ENCODE measurements at regions not wholly inside any gene's neighbourhood (a gene's known extent, or its start where the extent isn't known, plus 50 kb on each side); places are given as distances from the start of the nearest gene placed in this dataset.

DNA sequence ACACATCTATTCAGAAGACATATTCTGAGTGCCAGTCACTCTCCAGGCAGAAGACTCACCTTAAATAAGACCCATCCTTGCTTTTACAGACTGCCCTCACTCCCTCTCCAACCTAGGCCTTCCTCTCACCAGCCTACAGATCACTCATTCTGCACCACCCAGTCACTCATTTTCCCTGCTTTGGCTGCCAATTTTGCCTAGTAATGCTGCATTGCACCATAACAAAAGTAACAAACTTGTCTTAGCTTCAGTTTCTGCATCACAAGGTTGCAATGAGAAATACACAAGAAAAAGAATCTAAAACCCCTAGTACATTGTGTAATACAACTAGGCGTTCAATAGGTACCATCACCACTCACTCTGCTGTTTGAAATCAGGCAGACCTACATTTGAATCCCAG, 292.4 kb downstream of the PLPP3 start:
- DNase-seq: no peak
- Mint-ChIP-seq H3K36me3 (ENCODE audit: low read depth) (no peaks in the 10 kb centered on the region), H3K4me3 (no peak overlapping the region), H3K9me3 (no peaks in the 10 kb centered on the region), H3K4me1 (ENCODE audit: low read depth) (no peaks in the 10 kb centered on the region), H3K27me3 (no peaks in the 10 kb centered on the region), H3K27ac (no peak overlapping the region)

DNA sequence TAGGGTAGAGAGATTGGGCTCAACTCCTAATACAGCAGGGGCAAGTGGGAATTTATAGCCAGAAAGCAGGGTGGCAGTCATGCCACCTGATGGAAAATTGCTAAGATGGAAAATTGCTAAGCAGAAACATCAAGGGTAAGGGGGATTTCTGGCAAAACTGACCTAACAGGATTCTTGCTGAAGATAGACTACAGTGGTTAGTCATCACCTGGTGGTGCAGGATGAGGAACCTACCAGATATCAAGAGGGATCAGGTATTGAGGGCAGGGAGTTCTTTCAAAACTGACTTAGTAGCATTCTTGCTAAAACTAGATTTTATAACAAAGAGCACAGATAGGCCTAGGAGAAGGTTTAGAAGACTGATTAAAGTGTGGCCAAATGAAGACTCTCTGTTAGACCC, 292.9 kb downstream of the PLPP3 start:
- Mint-ChIP-seq H3K27me3 (no peaks in the 10 kb centered on the region), H3K4me1 (ENCODE audit: low read depth) (no peaks in the 10 kb centered on the region), H3K27ac (no peak overlapping the region), H3K4me3 (no peak overlapping the region), H3K9me3 (no peaks in the 10 kb centered on the region), H3K36me3 (ENCODE audit: low read depth) (no peaks in the 10 kb centered on the region)
- no peak for DNase-seq

DNA sequence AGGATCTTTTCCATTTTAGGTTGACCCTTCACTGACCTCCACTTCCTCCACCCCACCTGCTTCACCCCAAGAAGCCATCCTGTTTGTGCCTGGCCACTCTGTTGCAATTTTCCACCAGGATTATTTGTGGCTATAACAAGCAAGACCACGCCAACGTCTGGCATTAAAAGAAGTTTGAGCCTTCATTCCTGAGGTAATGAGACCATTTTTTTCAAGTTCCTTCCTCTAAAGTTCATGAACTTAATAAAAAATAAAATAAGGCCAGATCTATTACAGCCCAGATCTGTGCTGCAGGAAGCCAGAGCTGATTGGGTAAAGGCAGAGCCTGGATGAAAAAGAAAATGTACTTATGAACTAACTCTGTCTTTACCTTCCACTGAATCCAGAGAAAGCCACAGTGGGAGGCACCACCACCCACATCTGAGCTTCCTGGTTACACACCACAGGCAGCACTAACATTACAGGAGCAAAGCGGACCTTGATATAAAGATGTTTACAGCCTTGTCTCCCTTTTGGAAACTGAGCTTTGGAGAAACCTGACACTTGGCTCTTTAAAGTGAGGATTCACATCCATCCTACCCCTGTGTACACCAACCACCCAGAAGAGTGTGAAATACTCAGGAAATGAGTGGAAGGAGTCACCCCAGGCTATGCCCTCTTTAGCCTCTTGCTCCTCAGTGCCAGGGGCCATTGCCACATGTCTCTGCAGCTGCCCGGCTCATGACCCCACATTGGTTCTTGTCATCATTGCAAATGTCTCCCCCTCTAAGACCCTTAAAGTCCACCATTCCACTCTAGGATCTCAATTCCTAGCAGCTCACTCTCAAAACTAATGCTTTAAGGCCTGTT, 293.6 kb downstream of the PLPP3 start:
- no peaks in the 10 kb centered on the region for H3K36me3 Mint-ChIP-seq (ENCODE audit: low read depth)
- H3K27ac Mint-ChIP-seq: no peak overlapping the region
- no peaks in the 10 kb centered on the region for H3K9me3 Mint-ChIP-seq
- H3K27me3 Mint-ChIP-seq: no peaks in the 10 kb centered on the region
- no peak overlapping the region for H3K4me3 Mint-ChIP-seq
- no peak for DNase-seq
- no peaks in the 10 kb centered on the region for H3K4me1 Mint-ChIP-seq (ENCODE audit: low read depth)

DNA sequence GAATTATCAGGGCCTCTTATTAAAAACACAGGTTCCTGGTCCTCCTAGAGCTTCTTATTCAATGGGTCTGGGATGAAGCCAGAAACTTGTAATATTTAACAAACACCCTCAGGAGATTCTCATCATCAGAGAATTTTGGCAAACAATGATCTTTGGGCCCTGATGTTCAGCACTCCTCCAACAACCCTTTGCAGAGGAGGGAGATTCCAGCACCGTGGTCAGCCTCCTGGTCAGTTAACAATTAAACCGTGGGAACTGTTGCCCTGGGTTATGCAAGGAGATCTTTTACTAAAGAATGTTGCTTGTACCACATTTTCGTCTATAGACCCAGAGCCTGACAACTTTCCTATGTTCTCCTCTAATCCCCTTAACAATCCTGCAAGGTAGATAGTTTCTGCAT, 294.4 kb downstream of the PLPP3 start:
- Mint-ChIP-seq H3K9me3 (no peaks in the 10 kb centered on the region), H3K4me3 (no peak overlapping the region), H3K4me1 (ENCODE audit: low read depth) (no peaks in the 10 kb centered on the region), H3K27ac (no peak overlapping the region), H3K36me3 (ENCODE audit: low read depth) (no peaks in the 10 kb centered on the region), H3K27me3 (no peaks in the 10 kb centered on the region)
- no peak for DNase-seq

DNA sequence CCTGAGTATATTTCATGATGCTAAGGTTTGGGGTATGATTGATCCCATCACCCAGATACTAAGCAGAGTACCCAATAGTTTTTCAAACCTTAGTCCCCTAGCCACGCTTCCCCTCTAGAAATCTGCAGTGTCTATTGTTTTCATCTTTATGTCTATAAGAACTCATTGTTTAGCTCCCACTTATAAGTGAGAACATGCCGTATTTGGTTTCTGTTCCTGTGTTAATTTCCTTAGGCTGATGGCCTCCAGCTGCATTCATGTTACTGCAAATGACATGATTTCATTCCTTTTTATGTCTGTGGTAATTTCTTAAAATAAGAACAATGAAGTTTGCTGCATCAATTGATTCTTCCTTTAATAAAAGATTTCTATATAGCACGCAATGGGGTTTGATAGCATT, 301.3 kb downstream of the PLPP3 start:
- Mint-ChIP-seq H3K9me3 (peaks cover 2% of the 10 kb centered on the region), H3K36me3 (ENCODE audit: low read depth) (no peaks in the 10 kb centered on the region), H3K27ac (no peak overlapping the region), H3K4me3 (no peak overlapping the region), H3K27me3 (no peaks in the 10 kb centered on the region), H3K4me1 (ENCODE audit: low read depth) (no peaks in the 10 kb centered on the region)
- DNase-seq: no peak

DNA sequence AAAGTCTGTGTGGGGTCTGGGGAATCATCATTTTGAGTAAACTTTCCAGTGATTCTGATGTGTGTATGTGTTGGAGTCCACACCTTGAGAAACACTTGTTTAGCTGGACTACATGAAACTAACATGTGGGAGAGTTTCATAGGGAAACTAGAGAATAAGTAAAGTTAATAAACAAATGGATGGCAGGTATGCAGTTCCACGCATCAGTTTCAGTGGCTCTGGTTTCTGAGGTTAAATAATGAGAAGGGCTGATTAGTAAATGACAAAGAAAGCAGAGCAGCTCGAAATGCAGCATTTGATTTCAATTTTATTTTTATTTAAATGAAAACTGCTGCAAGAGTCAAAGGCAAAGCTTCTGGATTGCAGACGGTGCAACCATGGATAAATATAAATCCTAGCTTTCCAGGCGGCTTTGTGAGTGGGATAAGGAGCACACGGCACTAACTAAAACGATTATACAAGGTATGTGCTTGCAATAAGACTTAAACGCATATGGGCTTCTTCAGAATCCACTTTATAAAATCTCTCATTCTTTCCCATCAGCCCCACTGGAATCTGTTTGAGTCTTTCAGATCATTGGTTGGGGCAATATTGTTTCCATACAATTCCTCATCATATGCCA, 310.7 kb downstream of the PLPP3 start:
- Mint-ChIP-seq H3K36me3 (ENCODE audit: low read depth) (no peaks in the 10 kb centered on the region), H3K27me3 (no peaks in the 10 kb centered on the region), H3K27ac (no peak overlapping the region), H3K4me3 (no peak overlapping the region), H3K4me1 (ENCODE audit: low read depth) (no peaks in the 10 kb centered on the region), H3K9me3 (no peaks in the 10 kb centered on the region)
- no peak for DNase-seq

DNA sequence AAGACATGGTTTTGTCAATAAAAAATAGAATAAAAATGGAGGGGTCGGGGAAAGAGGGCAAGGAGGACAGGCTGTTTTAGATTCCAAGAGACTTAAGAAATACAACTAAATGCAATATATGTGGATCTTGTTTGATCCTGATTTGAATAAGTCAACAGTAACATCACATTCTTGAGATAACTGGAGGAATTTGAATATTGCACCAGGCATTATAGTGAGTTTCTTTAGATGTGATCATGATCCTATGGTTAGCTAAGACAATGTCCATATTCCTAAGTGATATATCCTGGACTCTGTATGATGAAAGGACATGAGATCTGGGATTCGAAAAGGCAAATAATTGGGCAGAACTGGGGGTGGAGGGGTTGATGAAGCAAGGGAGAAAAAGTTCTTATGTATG, 311.8 kb downstream of the PLPP3 start:
- no peaks in the 10 kb centered on the region for H3K27me3 Mint-ChIP-seq
- no peak for DNase-seq
- H3K36me3 Mint-ChIP-seq (ENCODE audit: low read depth): no peaks in the 10 kb centered on the region
- no peak overlapping the region for H3K27ac Mint-ChIP-seq
- no peak overlapping the region for H3K4me3 Mint-ChIP-seq
- H3K9me3 Mint-ChIP-seq: no peaks in the 10 kb centered on the region
- no peaks in the 10 kb centered on the region for H3K4me1 Mint-ChIP-seq (ENCODE audit: low read depth)

DNA sequence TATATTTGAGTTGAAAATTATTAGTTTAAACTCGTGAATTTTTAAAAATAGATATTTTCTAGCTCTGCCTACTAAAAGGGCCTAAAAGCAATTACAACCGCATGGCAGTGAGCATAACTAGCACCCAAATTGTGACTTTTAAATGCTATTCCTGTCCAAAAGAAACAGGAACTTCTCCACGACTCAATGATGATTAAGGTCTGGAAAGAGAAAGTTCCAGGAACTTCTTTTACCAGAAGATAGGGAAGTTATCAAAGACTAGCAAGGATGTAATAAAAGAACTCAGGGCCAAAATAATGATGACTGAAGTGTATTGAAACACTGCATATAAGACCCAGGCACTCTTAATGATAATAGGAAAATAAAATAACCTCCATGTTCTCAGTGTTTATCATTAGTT, 313.0 kb downstream of the PLPP3 start:
- H3K27me3 Mint-ChIP-seq: no peaks in the 10 kb centered on the region
- H3K4me3 Mint-ChIP-seq: no peak overlapping the region
- H3K36me3 Mint-ChIP-seq (ENCODE audit: low read depth): no peaks in the 10 kb centered on the region
- DNase-seq: no peak
- no peaks in the 10 kb centered on the region for H3K4me1 Mint-ChIP-seq (ENCODE audit: low read depth)
- H3K27ac Mint-ChIP-seq: no peak overlapping the region
- no peaks in the 10 kb centered on the region for H3K9me3 Mint-ChIP-seq

DNA sequence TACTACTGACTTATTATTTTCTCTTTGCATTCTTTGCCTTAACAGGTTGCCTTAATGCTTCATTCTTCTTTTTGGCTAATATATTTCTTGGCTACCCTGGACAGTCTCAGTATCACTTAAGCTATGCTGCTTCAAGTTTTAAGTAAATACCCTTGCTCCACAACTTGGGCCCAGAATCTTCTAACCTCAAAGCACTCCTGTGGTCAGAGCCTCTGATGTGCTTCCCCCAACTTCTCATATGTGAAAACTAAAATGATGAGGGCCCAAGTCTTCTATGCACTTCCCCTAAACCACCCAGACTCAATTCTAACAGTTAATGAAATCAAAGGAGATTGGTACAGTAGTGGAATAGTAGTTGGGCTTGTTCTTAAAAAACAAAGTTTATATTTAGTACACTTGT, 314.1 kb downstream of the PLPP3 start:
- no peak overlapping the region for H3K4me3 Mint-ChIP-seq

DNA sequence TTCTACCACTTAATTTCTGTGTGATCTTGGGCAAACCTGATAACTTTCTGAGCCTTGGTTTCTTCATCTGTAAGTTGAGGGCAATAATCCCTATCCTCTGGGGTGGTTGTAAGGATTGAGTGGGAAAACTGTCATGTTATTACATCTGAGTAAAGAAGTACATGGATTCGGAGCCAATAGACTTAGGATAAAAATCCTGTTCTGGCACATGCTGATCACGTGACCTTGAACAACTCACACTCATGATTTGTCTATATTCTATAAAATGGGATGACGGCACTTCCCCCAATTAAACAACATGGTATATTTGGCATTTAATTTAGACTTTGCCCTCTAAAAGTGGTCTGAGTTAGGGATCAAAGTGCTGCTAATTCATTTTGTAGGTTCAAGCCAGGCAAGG, 315.5 kb downstream of the PLPP3 start:
- Mint-ChIP-seq H3K4me3 (no peak overlapping the region), H3K4me1 (ENCODE audit: low read depth) (no peaks in the 10 kb centered on the region), H3K27ac (no peak overlapping the region), H3K27me3 (no peaks in the 10 kb centered on the region), H3K9me3 (peaks cover 6% of the 10 kb centered on the region), H3K36me3 (ENCODE audit: low read depth) (no peaks in the 10 kb centered on the region)
- DNase-seq: no peak

More for the DNA sequence above, 314.1 kb downstream of the PLPP3 start:
- Mint-ChIP-seq H3K27me3 (no peaks in the 10 kb centered on the region), H3K27ac (no peak overlapping the region), H3K9me3 (peaks cover 6% of the 10 kb centered on the region), H3K4me1 (ENCODE audit: low read depth) (no peaks in the 10 kb centered on the region), H3K36me3 (ENCODE audit: low read depth) (no peaks in the 10 kb centered on the region)
- DNase-seq: no peak

DNA sequence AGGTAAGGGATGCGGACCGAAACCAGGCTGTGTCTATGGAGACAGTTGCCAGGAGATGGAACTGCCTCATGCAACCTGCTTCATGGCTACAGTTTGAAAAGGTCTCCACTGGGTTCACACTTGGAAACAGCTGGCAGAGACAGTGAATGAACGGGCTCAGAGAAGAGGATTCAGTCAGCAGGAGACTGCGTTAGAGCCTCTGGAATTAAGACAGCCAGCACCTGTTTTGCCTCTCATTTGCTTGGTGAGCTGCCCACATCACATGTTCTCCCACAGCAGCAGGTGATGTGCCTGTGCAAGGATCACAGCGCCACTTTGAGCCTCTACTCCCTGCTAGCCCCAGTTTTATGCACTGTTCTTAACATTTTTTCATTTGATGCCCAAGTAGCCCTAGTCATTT, 321.0 kb downstream of the PLPP3 start:
- Mint-ChIP-seq H3K27me3 (no peaks in the 10 kb centered on the region), H3K27ac (no peak overlapping the region), H3K9me3 (peaks cover 6% of the 10 kb centered on the region), H3K36me3 (ENCODE audit: low read depth) (no peaks in the 10 kb centered on the region), H3K4me3 (no peak overlapping the region), H3K4me1 (ENCODE audit: low read depth) (no peaks in the 10 kb centered on the region)
- DNase-seq: no peak

DNA sequence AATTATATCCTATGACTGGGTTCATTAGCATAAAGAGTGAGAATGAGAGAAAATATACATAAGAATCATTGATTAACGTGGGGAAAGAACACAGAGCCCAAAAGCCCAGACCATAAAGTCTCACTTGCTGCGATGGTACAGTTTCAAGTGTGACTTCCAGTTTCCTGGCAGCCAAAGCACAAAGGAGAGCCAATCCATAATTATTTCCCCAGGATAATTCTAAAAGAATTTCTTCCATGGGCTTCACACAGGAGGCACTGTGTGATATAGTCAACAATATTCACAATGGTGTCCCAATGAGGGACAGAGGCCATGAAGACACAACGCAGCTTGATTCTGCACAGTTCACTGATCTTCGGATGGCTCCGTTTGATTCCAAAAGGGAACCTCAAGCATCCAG, 321.6 kb downstream of the PLPP3 start:
- H3K36me3 Mint-ChIP-seq (ENCODE audit: low read depth): no peaks in the 10 kb centered on the region
- no peak for DNase-seq
- H3K4me1 Mint-ChIP-seq (ENCODE audit: low read depth): no peaks in the 10 kb centered on the region
- no peak overlapping the region for H3K27ac Mint-ChIP-seq
- no peak overlapping the region for H3K4me3 Mint-ChIP-seq
- H3K27me3 Mint-ChIP-seq: no peaks in the 10 kb centered on the region
- H3K9me3 Mint-ChIP-seq: peaks cover 6% of the 10 kb centered on the region

DNA sequence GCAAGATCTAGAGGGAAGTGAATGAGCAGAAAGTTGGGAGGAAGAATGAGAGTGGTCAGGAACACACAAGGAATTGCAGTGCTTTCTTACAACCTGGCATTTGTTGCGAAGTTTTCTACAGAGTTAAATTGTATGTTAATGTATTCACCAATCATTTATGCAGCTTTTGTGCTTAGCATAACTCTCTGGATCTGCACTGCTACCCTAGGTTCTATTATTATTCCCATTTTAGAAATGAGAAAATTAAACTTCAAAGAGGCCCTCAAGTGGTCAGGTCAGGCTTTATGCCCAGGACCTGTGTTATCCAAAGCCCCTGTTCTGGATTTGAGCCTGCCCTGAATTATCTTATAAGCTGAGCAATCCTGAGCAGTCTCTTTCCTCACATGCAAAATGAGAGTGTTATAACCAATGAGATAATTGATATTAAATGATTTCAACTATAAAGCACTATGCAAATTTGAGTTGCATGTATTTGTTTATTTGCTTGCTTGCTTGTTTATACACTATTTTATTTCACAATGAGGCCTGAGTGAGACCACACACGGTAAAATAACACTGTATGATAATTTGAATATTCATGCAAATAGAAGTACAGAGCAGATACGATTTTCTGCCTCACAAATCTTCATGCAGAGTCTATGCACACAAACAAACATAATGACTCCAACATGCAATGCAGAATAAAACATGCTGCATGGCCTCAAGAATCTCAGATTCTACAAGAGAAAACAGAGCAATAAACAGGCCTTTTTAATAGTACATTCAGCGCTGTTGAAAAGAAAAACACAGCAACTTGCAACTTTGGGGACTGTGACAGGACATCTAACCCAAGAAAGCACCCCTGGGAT, 323.0 kb downstream of the PLPP3 start:
- Mint-ChIP-seq H3K4me3 (no peak overlapping the region), H3K9me3 (peaks cover 6% of the 10 kb centered on the region), H3K36me3 (ENCODE audit: low read depth) (no peaks in the 10 kb centered on the region), H3K27ac (no peak overlapping the region), H3K27me3 (no peaks in the 10 kb centered on the region), H3K4me1 (ENCODE audit: low read depth) (no peaks in the 10 kb centered on the region)
- no peak for DNase-seq

DNA sequence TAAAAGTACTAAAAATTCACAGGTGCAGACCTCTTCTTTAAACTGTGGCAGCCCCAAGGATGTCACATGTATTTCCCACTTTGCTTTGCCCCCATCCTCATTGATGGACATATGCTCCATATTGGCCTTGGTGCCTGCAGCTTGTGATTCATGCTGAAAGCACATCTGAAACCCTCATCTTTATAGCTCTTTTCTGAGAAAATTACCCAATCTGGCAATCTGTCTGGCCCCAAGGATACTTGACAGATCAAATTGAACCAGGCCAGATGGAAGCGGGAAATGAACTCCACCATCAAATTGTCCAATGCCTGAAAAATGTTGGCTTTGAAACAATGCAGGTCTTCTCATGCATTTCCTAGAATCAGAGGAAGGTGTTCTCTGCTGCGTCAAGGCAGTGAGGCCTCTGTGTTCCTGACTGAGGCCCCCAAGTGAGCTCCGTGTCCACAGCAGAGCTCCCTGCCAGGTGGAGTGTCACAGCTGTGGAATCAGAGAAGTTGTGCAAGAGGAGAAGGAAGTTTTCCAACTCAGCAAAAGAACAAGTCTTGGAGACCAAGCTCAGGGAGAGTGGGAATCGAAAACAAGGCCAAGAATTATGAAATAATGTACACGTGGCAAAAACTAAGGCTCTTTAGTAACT, 323.7 kb downstream of the PLPP3 start:
- H3K27me3 Mint-ChIP-seq: no peaks in the 10 kb centered on the region
- H3K9me3 Mint-ChIP-seq: peaks cover 3% of the 10 kb centered on the region
- no peaks in the 10 kb centered on the region for H3K4me1 Mint-ChIP-seq (ENCODE audit: low read depth)
- no peak for DNase-seq
- H3K36me3 Mint-ChIP-seq (ENCODE audit: low read depth): no peaks in the 10 kb centered on the region
- no peak overlapping the region for H3K4me3 Mint-ChIP-seq
- H3K27ac Mint-ChIP-seq: no peak overlapping the region

All from activated T-cell treated with anti-CD3 and anti-CD28 coated beads, Interleukin-2, amount 50 U/mL, for 24 hours (primary cell).